CD1c-positive myeloid dendritic cell (primary cell): ENCODE measurements at regions not wholly inside any gene's neighbourhood (a gene's known extent, or its start where the extent isn't known, plus 50 kb on each side); places are given as distances from the start of the nearest gene placed in this dataset.
A peak's percentile ranks its signal among the peaks of the same experiment; 100 is the strongest.

ENCODE experiments used
- DNase-seq: peaks from one replicate; pipeline ENCODE4 v3.0.0-alpha.2; 2016; ENCODE audit errors: extremely low spot score

GRCh38 chr4:3343358-3343757 is 50.5 kb downstream of the RGS12 start:
- no peak for DNase-seq

GRCh38 chr4:3344104-3344503 is 51.3 kb downstream of the RGS12 start:
- no peak for DNase-seq

GRCh38 chr4:3344596-3344995 is 51.8 kb downstream of the RGS12 start:
- no peak for DNase-seq

- no peak for DNase-seq
Measured at GRCh38 chr4:3345384-3345783, 52.6 kb downstream of the RGS12 start.

- DNase-seq, result peak; percentile 92
Measured at GRCh38 chr4:3346146-3346545, 53.3 kb downstream of the RGS12 start.

GRCh38 chr4:3347871-3348270 is 55.0 kb downstream of the RGS12 start:
- no peak for DNase-seq

- DNase-seq, result no peak
Measured at GRCh38 chr4:3348621-3349020, 55.8 kb downstream of the RGS12 start.

GRCh38 chr4:3349116-3349515 is 56.3 kb downstream of the RGS12 start:
- peak; percentile 32 for DNase-seq

- DNase-seq, result no peak
Measured at GRCh38 chr4:3351997-3352396, 59.2 kb downstream of the RGS12 start.

- DNase-seq, result no peak
Measured at GRCh38 chr4:3352505-3352904, 59.7 kb downstream of the RGS12 start.

- DNase-seq, result no peak
Measured at GRCh38 chr4:3352941-3353594, 60.2 kb downstream of the RGS12 start.

GRCh38 chr4:3353752-3354454 is 61.1 kb downstream of the RGS12 start:
- peak; percentile 35 for DNase-seq

- no peak for DNase-seq
Measured at GRCh38 chr4:3354455-3354811, 61.6 kb downstream of the RGS12 start.

GRCh38 chr4:3355266-3355748 is 62.5 kb downstream of the RGS12 start:
- DNase-seq, result peak; percentile 77

- DNase-seq, result no peak
Measured at GRCh38 chr4:3358656-3359055, 65.8 kb downstream of the RGS12 start.

GRCh38 chr4:3360777-3361176 is 68.0 kb downstream of the RGS12 start:
- DNase-seq, result no peak

GRCh38 chr4:3361406-3361805 is 68.6 kb downstream of the RGS12 start:
- DNase-seq, result no peak

- no peak for DNase-seq
Measured at GRCh38 chr4:3361896-3362295, 69.1 kb downstream of the RGS12 start.

- DNase-seq, result no peak
Measured at GRCh38 chr4:3362431-3363287, 69.8 kb downstream of the RGS12 start.

GRCh38 chr4:3363411-3364141 is 70.8 kb downstream of the RGS12 start:
- DNase-seq, result peak; percentile 55

- no peak for DNase-seq
Measured at GRCh38 chr4:3364199-3364598, 71.4 kb downstream of the RGS12 start.
